NCI-H2227 (cell line): ENCODE measurements at regions not wholly inside any gene's neighbourhood (a gene's known extent, or its start where the extent isn't known, plus 50 kb on each side); places are given as distances from the start of the nearest gene placed in this dataset.

Experiments used
- DNase-seq: peaks from one replicate; lab custom pipeline; 2025; ENCODE audit not compliant: unreplicated experiment; lab: John Stamatoyannopoulos, UW

DNA sequence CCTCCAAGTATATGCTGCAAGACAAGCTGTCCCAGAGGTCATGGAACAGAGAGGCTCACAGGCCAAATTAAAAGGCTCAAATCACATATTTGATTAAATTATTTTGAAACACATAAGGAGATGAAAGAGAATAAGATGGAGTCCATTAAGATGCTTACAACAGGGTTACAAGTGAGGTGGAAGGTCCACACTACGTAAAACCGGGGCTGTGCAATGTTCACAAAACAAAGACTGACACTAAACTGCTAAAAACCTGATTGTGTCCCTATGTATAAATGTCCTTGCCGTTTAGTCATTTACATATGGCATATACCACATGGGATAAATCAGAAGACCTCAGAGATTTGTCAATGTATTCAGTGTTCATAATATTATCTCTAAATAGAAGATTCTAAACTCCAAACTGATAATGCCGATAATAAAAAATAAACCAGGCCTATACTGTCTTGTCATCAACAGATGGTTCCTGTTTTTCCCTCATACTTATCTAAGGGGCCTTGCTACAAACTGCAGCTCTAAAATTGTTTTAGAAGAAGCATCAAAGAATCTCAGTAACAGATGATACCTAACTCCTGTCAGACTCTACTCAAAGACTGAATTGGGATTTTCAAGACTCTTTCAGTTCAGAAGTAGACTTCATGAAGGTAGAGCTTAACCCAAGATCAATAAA is 51.8 kb upstream of the RIPOR2 start:
- DNase-seq, result no peak

DNA sequence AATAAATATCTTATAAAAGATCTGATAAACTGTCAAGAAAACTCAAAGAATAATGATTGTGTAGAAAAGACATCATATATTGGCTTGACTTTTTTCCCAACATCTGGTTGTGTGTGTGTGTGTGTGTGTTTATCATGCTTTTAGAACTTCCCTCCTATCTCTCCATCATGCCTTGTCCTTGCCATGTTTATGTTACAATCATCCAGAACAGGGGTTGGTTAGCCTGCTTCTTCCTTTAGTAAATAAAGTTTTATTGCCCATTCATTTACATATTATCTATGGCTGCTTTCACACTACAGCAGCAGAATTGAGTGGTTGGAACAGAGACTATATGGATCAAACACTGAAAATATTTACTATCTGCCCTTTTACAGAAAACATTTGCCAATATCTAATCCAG is 52.8 kb upstream of the RIPOR2 start:
- DNase-seq, result no peak

DNA sequence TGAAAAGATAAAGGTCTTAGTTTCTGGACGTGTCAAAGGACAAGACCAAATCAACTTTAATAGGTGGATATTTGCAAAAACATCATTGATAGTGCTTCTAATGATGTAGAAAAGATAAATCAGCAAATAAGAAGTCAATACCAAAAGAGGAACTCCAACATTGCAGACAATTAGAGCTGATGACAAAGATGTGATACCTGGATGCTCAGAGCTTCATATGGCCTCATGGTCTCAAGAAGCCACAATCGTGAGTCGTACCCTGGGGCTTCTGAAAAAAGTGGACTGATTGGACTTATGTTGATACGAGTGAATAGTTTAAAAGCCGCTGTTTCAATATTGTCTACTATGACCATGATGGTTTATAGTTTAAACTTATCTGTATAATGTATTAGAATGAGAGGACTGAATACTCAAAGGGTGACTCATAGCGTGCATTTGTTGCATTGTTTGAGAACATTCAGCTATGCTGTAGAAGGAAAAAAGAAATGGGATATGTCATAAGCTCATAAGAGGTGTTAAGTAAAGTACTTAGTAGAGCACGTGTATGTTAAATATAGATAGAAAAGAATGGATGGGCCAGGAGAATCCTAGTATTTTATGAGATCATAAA is 54.6 kb upstream of the RIPOR2 start:
- DNase-seq, result no peak

DNA sequence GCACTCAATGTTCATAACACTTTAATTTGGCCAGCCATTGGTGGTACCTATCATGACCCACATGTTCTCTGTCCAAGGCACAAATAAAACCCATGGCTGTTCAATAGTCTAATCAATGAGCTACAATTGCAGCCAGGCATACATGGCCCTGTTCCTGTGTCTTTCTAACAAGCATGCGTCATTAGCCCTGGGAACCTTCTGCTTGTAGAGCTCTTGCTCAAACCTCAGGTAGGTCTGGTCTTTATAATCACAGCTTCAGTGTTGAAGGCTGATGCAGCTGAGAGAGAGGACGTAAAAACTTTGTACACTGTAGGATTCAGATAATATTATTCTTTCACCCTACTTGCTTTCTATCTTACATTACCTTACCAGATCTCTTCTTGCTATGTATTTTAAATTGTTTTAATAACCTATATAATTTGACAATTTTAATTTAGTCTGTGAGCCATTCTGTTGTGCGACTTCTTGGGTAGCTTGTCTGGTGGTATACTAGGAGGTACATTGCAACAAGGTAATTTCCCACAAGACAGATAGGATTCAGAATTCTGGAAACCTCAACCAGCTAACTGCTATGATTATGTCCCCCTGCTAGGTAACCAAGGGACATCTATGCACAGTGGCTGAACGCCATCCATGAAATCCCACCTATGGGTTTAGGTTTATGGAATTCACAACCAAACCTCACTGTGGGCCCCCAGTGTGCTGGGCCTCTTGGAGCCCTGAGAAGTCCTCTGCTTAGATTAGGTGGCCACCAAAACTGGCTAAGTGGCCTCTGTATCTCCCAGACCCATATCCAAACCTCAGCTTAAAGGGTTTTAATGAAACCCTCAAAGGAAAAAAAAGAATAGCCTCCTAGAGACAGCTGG is 55.4 kb upstream of the RIPOR2 start:
- DNase-seq, result no peak

DNA sequence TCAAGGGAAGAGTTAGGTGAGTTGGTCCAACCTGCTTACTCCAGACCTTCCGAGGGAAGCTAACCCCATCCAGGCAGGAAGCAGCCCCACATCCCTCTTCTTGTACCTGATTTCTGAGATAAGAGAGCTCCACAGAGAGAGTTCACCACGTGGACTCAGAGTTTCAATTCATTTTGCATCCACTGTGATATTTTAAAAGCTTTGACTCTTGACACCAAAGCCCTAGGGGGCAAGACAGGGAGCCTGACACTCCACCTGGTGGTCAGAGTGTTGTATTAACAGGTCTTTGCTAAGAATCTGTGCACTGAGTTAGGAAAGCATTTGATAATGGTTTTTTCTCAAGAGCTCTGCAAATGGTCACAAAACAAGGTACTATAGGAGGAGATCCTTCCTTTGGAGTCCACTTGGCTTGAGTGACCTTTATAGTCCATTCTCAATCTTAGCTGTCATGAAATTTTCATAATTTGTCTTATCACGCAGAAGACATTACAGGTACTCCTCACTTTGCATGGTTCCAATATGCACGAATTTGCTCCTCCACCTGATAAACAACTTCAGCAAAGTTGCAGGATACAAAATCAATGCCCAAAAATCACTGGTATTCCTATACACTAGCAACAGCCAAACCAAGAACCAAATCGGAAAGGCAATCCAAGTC is 56.2 kb upstream of the RIPOR2 start:
- peak; percentile 23 for DNase-seq

DNA sequence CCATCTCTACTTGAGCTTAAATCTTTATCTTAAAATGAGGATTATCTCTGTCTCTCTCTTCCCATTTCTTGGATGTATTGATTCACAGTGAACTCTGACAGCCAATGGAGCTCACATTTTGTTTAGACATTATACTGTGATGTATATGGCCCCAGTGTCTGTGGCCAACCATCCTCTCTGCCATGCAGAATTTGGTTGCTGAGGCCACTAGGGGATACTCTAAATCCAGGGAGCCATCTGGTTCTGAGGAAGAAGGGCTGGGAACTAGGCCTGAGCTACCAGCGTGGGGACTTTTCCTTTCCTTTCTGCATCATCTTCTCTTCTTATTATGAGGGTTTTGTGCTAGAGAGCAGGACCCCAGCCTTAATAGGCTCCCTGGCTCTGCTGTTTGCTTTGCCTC is 59.1 kb upstream of the RIPOR2 start:
- DNase-seq, result no peak

DNA sequence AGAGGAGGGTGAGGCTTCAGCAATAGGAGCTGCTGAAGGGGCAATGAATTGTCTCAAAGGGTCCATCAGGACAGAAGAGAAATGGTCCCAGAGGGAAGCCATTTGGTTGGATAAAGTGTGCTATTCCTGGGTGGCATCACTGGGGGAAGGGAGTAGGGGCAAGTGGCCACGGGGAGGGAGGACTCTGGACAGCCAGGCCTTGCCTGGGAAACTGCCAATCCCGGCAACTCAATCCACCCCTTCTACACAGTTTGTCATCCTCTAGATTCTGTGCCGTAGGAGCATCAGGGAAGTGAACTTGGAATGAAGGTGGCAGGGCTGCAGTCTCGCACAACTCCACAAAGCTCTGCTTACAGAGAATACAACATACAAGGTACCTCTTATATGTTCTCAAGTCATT is 59.5 kb upstream of the RIPOR2 start:
- DNase-seq, result no peak

DNA sequence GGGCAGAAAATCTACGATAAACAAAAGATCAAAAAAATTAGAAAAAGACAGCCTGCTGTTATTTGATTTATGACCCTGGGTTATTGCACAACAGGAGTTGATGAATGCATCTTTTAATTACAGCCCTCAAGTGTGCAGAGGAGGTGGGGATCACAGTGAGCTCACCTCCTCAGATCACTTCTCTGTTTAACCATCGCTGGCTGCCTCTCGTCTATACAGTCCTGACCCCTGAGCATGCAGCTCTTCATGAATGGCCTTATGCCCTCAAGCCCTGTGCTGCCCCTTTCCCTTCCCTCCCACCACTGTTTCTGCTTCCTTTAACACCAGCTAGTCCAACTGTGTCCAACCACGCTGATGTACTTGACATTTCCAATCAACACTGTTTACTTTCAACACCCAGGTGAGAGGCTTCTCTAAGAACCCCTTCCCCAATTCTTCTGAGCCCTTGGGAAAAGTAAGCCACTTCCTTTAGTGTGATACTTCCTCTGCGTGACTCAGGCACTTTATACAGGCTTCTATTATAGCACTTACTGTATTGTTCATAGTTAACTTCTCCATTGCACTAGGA is 60.6 kb upstream of the RIPOR2 start:
- DNase-seq, result no peak

DNA sequence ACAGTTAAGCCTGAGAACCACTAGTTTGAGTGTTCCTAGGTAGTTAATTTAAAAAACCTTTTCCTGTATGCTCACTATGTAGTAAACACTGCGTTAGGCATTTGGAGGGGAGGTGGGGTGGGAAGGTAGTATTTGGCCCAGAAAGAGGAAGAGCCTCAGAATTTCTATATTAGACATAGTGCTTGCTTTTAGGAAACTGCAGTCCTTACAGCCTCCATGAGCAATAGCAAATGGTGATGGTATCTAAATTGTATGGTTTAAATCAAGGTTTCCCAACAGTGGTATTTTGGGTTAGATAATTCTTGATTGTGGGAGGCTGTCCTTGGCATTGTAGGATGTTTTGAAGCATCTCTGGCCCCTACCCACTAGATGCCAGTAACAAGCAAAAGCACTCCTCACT is 61.5 kb upstream of the RIPOR2 start:
- DNase-seq, result no peak

DNA sequence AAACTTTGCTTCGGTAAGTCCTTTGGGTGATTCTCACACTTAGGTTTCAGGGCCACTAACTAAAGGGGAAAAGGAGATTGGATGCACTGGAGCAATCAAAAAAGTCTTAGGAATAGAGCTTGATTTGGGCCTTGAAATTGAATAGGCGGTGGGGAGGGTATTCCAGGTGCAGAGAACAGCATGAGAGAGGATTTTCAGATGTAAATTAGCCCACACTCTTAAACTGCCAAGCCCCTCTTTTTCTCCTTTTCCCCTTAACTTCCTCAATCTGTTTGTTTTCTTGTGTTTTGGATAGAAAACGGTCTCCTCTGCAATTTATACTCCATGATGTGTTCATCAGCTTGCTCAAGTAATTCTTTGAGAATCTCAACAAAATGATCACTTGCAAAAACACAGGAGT is 62.1 kb upstream of the RIPOR2 start:
- DNase-seq, result no peak

DNA sequence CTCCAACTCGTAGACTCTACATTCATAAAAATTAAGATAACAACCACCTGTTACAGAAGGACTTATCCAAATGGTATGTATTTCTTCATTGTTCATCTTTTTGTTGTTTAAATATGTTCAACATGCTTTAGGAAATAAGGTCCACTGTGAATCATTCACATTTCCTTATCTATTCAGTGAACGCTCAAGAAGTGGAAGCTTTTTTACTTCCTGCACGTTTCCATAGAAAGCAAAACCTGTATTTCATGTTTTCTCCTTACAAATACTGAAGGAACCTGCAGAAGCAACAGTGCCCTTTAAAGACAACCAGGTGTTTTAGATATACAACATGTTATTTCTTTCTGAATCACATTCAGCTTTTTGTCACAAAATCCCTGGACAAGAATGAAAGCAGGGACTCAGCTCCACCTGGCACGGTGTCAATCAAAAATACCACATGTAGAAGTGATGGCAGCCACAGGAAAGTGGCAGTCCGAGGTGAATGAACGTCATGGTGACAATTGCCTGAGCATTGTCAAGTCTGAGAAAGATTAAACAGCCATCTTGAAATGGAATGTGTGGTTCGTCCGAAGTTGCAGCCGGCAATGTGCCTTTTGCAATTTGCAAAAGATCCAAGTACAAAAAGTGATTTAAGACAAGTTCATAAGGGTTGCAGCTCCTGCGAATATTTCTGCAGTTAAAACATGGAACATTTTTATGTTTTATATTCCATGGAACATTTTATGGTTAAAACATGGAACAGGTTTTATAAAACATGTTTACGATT is 66.7 kb upstream of the RIPOR2 start:
- no peak for DNase-seq

DNA sequence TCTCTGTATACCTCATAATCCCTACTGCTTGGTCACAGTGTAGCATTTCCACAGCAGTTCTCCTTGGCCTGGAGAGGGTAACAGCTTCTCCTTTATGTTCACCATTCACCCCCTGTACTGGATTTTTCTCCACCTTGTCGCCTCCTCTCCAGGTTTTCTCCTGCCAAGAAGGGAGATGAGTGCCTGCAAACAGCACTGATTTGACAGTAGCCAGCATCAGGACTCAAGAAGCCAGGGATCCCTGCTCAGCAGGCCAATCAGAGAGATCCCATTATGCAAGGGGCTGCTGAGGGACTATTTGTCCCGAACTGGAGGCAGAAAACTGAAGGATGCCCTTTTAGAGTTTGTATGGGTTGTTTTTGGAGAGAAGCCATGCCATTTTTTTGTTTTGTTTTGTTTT is 68.6 kb upstream of the RIPOR2 start:
- no peak for DNase-seq

DNA sequence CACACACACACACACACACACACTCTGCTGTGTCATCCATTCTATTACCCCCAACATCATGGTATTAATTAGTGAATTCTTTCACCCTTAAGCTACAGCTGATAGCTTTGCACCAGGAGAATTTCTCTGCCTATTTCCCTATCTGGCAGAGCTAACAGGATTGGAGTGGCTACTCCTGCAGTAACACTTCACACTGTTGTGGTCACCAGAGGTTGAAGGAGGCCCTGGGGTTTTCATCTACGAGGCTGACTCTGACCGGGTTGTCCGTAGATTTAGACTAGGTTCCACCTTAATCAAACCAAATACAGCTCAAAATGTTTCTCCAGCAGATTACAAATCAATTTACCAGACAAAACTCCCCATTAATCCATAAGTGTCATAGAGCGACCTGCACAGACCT is 69.2 kb upstream of the RIPOR2 start:
- DNase-seq, result no peak

DNA sequence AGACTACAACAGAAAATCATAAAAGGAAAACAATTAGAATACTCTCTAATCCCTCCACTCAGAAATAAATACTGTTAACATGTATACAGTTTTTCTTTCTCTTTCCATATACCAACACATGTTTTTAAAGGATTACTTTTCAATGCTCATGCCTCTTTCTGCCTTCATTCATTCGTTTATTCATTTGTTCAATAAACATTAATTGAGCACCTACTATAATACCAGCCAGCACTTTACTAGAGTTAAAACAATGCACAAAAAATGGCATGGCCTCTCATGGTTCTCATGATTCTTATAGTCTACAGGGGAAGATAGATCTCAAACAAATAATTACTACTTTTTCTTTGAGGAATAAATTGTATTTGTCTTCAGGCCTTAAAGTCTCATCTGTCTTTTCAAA is 70.3 kb upstream of the RIPOR2 start:
- DNase-seq, result no peak

DNA sequence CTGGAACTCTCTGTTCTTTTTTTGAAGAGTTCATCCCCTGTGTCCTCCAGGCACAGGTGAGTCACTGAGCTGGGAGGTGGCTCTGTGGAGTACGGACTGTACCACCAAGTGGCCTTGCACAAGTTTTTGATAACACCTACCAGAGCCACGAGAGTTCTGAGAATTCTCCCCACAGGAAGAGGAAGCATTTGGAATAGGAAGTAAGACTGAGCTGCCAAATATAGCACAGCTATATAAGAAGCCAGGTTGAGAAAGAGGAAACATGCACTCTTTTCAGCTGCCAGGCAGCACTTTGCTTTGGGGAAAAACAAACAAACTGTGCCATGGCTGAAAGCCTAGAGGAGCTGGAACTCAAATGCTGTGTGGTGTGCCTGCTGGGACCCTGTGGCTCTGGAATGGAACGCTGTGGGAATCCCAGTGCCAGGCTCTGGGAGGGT is 70.8 kb upstream of the RIPOR2 start:
- DNase-seq, result no peak

DNA sequence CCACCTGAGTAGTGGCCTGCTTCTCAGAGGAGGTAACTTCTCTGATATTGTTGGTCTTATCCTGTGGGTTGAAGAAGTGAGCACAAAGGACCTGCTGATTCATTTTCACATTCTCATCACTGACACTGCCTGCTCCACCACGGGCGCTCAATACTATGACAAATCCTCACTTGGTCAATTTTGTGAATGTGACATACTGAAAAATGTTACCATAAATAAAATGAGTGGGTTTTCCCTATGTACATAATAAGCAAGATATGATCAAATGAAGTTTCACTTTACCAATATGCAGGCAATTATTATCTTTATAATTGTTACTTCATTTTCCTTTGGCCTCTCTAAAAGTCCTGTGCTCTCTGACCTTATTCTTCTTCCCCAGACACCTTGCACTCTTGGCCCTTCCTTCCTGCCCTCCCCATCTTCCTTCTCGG is 71.5 kb upstream of the RIPOR2 start:
- DNase-seq, result no peak

DNA sequence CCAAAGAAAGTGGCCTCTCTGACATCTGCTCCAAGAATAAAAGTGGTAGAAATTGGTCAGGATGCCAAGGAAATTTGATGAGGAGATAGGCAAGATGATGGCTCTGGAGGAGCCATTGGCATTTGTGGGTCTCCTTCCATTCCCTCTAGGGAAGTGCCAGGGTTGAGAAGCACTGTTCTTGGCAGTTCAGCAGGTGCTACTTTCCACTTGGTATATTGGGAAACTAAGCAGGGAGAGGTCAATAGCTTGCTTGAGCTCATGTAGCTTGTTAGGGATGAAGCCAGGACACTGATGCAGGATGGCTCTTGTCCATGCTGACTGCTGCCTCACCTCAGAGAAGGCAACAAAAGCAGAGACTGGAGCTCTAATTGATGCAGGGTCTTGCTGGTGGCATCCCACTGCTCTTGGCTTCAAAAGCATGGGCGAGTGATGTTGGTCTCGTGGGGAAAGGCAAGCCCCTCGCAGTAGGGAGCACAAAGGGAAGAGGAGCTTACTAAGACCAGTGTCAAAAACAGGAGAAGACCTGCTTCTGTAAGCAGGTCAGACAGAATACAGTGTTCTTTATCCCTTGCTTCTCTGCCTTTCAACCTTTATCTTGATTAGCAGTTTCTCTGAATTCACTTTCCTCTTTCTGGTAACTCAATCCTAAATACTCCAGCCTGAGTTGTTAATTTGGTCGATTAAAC is 73.1 kb upstream of the RIPOR2 start:
- no peak for DNase-seq

DNA sequence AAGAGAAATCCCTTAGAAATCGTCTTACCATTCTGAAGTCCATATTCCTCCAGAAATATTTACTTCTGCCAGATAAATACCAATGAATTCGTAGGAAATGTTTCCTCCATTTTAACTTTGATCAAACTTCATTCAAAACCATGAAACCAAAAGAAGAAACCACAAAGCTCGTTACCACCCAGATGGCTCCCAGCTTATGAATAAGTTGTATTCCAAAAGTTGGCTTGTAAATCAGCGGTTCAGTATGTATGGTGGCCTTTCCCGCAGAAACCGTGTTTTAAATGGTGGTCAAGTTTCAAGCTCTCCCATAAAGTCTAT is 73.6 kb upstream of the RIPOR2 start:
- no peak for DNase-seq

DNA sequence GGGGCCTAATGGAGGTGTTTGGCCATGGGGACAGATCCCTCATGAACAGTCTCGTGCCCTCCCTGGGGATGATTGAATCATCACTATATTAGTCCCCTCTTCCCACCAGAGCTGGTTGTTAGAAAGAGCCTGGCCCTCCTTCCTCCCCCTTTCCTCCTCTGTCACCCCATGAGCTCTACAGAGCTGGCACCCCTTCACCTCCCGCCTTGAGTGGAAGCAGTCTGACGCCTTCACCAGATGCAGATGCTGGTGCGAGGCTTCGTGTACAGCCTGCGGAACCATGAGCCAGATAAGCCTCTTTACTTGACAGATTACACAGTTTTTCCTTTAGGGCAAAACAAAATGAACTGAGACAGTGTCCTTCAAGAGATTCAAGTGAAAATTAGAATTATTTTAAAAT is 74.4 kb upstream of the RIPOR2 start:
- DNase-seq, result no peak
